HG03378 (cell line): ENCODE measurements at regions not wholly inside any gene's neighbourhood (a gene's known extent, or its start where the extent isn't known, plus 50 kb on each side); places are given as distances from the start of the nearest gene placed in this dataset.

Source experiments
- ATAC-seq: cut with Tn5 transposase; IDR thresholded peaks from one replicate; pipeline ENCODE4 v1.9.1; 2021; ENCODE audit warnings: mild to moderate bottlenecking, moderate library complexity; ENCODE audit not compliant: unreplicated experiment

- ATAC-seq: peak; percentile 73
These were observed 1666.0 kb downstream of the EFNB2 start for GRCh38 chr13:104869501-104869900.

- ATAC-seq: no peak
These were observed 1666.7 kb downstream of the EFNB2 start for GRCh38 chr13:104868806-104869205.

GRCh38 chr13:104855581-104855980 lies 1679.9 kb downstream of the EFNB2 start:
- ATAC-seq: no peak

- ATAC-seq: no peak
These were observed 1680.8 kb downstream of the EFNB2 start for GRCh38 chr13:104854698-104855097.

GRCh38 chr13:104854007-104854406 lies 1681.5 kb downstream of the EFNB2 start:
- no peak for ATAC-seq

DNA sequence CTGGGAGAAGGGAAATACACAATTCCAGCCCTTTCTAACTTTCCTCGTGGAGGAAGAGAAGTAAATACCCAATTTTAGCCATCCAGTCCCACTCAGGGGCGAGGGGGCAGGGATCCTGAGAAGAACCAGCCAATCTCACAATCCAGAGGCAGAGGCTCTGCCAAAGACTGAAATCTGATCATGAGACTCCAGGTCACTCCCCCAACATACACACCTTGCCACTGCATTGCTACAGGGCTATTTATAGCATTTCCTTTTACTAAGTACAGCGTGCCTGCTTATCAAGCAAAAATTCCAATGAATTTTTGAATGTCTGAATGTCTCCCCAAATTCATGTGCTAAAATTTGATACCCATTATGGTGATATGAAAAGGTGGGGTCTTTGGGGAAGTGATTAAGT lies 1687.5 kb downstream of the EFNB2 start:
- no peak for ATAC-seq

- no peak for ATAC-seq
These were observed 1692.1 kb downstream of the EFNB2 start for GRCh38 chr13:104843401-104843800.

GRCh38 chr13:104841110-104841509 lies 1694.4 kb downstream of the EFNB2 start:
- ATAC-seq: no peak

DNA sequence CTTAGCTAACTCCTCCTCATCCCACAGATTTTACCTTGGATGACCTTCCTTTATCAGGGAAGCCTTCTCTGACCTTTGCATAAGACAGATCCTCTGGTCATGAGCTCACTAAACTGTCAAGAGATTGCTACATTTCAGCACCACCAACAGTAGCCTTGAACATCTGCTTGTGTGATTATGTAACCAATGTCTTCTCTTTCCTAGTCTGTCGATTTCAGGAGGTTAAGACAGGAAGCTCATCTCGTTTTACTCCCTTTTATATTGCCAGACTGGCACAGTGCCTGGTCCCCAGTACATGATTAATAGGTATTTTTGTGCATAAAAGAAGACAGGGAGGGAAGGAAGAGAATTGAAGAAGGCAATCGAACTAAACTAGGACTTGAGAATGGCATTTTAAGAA lies 1697.7 kb downstream of the EFNB2 start:
- ATAC-seq: no peak

DNA sequence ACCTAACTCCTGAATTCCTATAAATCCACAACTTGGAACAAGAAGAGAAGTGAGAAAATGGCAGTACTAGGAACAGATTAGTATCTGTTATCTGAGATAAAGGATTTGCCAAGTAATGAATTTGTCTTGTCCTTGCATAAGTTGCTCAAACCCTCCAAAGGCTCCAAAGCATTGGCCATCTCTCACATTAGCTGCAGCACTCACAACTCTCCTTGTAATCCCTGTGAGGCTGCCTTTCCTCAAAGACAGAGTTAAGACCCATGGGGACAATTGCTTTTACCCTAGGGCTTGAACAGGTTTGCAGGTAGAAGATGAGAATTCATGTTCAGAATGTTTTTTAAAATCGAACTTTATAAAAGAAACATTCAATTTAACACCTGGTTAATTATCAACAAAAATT lies 1702.2 kb downstream of the EFNB2 start:
- ATAC-seq: no peak

GRCh38 chr13:104832231-104832630 lies 1703.2 kb downstream of the EFNB2 start:
- ATAC-seq: no peak

GRCh38 chr13:104831831-104832230 lies 1703.6 kb downstream of the EFNB2 start:
- no peak for ATAC-seq

DNA sequence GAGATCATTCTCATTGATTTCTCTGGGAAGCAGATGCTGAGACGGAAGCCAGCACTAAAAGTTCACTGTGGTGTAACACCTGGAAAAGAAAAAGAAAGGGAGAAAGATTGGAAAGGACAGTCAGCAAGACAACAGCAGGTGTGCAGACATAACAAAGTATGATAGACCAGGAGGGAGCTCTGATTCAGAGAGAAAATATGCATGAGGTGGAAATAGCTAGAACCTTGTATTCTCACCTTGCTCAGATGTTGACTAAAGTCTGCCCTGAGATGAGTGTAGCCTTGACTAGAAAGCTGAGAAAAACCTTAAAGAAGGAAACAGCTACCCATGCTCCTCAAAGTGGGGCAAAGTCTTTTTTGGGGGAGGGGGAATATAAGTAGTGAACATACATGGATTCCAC lies 1711.8 kb downstream of the EFNB2 start:
- no peak for ATAC-seq

DNA sequence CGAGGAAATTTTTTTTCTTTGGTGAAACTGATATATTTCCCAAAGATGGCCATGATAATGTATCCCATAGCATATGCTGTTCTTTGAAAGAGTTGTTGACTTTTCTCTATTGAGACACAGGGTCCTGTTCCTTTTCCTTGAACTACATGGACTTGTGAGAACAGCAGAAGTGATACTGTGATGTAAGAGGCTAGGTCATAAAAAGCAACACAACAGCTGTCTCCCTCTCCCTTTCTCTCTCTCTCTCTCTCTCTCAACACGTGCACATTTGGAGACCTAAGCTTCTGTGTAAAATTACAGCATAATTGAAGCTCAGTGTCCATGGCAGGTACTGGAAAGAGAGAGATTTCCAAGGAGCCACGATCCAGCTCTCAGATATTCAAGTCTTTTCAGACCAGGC lies 1712.4 kb downstream of the EFNB2 start:
- no peak for ATAC-seq

DNA sequence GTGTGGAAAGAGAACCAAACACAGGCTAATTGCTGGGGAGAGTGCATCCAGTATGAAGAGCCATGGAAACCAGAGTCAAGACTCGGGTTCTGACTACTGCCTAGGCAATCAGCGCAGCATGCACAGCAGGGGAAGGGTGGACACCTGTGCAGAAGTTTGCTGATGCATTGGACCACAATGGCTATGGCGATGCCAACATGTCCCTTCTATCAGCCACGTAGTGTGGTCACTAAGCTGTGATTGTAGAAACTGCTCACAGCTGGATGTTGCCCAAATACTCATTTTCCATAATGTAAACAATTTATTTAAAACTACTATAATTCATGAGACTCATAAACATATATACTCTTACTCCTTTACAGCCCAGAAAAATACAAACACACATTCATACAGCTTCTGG lies 1718.2 kb downstream of the EFNB2 start:
- no peak for ATAC-seq

- no peak for ATAC-seq
These were observed 1718.7 kb downstream of the EFNB2 start for GRCh38 chr13:104816726-104817125.

DNA sequence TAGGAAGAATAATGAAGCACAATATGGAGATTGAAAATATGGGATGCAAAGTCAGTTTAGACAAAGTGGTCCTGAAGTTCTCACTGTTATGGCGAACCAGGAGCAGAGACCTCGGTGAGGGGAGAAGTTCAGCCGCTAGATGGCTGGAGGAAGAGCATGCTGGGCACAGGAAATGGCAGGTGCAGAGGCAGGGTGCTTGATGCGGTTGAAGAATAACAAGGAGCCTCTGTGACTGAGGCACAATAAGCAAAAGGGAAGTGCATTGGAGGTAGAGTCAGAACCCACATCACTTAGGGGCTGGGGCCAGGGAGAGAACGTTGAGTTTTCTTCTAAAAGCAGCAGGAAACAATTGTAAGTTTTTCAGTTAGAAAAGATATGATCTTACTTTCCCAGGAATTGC lies 1725.2 kb downstream of the EFNB2 start:
- no peak for ATAC-seq

DNA sequence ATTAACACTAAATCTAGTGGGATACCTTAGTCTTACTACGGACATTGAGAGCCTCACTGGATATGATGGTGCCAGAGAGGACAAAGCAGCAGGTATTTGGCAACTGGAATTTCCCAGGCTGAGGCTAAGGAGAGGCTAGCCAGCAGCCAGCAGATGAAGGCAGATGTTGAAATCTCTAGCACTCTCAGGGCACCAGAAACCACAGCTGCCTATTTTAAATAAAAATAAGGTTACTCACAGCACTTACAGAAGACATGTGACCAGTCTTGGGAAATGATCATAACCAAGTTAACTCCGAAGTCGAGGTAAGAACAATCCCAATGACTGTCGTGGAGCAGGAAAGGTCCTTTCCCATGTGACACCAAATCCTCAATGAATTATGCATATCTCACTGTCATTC lies 1726.0 kb downstream of the EFNB2 start:
- ATAC-seq: no peak

DNA sequence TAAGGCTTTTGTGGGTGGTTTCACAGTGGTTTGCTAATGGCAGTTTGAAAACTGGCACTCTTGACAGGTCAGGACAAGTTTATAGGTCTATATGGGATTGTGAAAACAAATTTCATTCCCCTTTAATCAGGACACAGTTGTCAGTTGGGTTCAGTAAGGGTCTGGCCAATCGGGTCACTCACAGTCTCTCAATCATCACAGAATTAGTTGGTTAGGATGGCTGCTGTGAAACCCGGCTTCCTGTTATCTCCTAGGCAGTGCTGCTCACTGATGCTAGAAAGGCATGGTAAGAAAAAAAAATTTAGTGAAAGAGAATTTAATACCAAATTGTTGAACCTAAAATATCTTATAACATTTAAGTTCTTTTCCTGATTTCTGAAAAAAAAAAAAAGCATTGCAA lies 1730.1 kb downstream of the EFNB2 start:
- ATAC-seq: no peak

- ATAC-seq: no peak
These were observed 1732.9 kb upstream of the SLC10A2 start for GRCh38 chr13:104799152-104799551.

DNA sequence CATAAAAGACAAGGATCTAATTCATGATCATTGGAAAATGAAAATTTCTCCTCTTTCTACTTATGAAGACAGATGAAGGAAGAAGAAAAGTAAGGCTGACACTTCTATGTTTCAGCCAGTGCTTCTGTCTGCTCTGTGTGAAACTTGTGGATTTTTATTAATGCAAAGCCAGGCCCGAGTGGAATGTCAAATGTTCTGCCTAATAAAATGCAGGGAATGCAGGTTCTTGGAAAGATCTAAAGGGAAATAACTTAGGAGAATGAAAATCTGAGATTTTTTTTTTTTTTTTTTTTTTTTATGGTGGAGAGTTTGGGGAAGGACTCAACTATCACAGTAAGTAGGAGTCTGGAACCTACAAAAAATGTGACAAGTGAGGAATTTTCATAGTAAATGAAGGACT lies 1732.3 kb upstream of the SLC10A2 start:
- no peak for ATAC-seq

DNA sequence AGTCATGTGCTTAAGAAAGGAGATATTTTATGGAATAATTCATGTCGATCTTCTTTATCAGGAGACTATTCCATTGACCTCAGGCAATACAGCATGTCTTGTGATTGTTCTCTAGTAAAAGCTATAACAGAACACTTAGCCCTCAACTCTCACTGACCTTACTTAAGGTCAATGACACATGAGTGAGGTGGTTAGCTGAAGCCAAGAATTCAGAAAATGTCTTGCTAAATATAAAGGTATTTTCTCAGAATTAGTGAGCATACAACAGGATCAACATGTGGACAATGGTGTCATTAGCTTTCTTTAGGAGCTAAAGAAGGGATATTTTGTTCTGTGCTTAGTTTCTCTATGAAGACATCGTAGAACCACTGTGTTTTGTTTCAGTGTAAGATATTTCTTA lies 1730.4 kb upstream of the SLC10A2 start:
- no peak for ATAC-seq

DNA sequence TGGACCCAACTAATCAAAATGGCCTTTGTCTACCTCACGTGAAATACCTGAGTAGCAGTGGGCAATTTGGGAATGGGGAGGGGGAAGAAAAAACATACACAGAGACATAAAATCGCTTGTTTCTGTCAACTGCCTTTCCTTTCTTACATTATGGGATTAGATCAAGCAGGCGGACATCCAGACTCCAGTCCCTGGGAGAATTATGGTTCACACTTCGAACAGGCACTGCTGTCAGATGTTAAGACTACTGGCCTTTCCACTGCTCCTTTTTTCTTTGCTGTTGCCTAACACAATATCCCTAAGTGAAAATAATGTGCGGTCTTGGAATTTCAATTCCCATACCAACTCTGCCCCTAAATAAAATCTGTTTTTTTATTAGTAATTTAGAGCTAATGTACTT lies 1719.7 kb upstream of the SLC10A2 start:
- ATAC-seq: no peak

DNA sequence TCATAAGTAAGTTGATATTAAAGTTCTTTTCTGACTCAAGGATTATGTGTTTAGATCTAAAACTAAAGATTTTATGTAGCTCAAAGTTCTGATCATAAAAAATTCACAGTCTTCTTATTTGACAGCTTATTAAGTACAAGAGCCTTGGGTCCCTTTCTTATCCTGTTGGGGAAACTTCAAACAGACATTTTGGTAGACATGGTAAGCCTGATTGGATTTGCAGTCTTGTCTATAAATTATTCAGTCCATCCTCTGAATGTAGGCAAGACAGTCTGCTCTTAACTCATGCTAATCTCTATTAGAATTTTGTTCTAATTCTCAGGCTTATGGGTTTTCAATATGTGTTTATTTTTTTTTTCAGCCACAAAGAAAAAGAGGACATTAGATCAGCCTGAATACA lies 1718.7 kb upstream of the SLC10A2 start:
- no peak for ATAC-seq
